DMS79 treated with DMSO at 0.1 percent for 48 hours (cell line): ENCODE measurements at regions not wholly inside any gene's neighbourhood (a gene's known extent, or its start where the extent isn't known, plus 50 kb on each side); places are given as distances from the start of the nearest gene placed in this dataset.

Source experiments
- DNase-seq: peaks from one replicate; lab custom pipeline; 2025; lab: John Stamatoyannopoulos, UW

- DNase-seq, result no peak
Measured at GRCh38 chr12:19826980-19827550, 387.8 kb downstream of the AEBP2 start.

- no peak for DNase-seq
Measured at GRCh38 chr12:19829100-19829853, 390.0 kb downstream of the AEBP2 start.

- DNase-seq, result no peak
Measured at GRCh38 chr12:19830446-19830845, 391.2 kb downstream of the AEBP2 start.

GRCh38 chr12:19833775-19834501 lies 394.6 kb downstream of the AEBP2 start:
- DNase-seq, result no peak

GRCh38 chr12:19834592-19834991 lies 395.3 kb downstream of the AEBP2 start:
- DNase-seq, result no peak

GRCh38 chr12:19836056-19836455 lies 396.8 kb downstream of the AEBP2 start:
- DNase-seq, result no peak

- DNase-seq, result no peak
Measured at GRCh38 chr12:19836456-19836855, 397.2 kb downstream of the AEBP2 start.

- DNase-seq, result no peak
Measured at GRCh38 chr12:19837543-19837942, 398.3 kb downstream of the AEBP2 start.

- no peak for DNase-seq
Measured at GRCh38 chr12:19841451-19841850, 402.2 kb downstream of the AEBP2 start.

GRCh38 chr12:19842116-19842515 lies 402.8 kb downstream of the AEBP2 start:
- DNase-seq, result no peak

GRCh38 chr12:19844224-19844623 lies 404.9 kb downstream of the AEBP2 start:
- DNase-seq, result no peak

GRCh38 chr12:19846574-19846973 lies 407.3 kb downstream of the AEBP2 start:
- DNase-seq, result no peak

GRCh38 chr12:19847294-19848059 lies 408.2 kb downstream of the AEBP2 start:
- no peak for DNase-seq

GRCh38 chr12:19848421-19848820 lies 409.1 kb downstream of the AEBP2 start:
- DNase-seq, result no peak

GRCh38 chr12:19849208-19849607 lies 409.9 kb downstream of the AEBP2 start:
- DNase-seq, result no peak

- DNase-seq, result no peak
Measured at GRCh38 chr12:19850346-19851065, 411.2 kb downstream of the AEBP2 start.

GRCh38 chr12:19852100-19852855 lies 413.0 kb downstream of the AEBP2 start:
- DNase-seq, result no peak

GRCh38 chr12:19855851-19856250 lies 416.6 kb downstream of the AEBP2 start:
- DNase-seq, result no peak

- DNase-seq, result no peak
Measured at GRCh38 chr12:19856389-19856788, 417.1 kb downstream of the AEBP2 start.

- DNase-seq, result no peak
Measured at GRCh38 chr12:19857204-19857603, 417.9 kb downstream of the AEBP2 start.

GRCh38 chr12:19867151-19867550 lies 427.9 kb downstream of the AEBP2 start:
- no peak for DNase-seq
